ENCODE measurements at regions not wholly inside any gene's neighbourhood (a gene's known extent, or its start where the extent isn't known, plus 50 kb on each side); places are given as distances from the start of the nearest gene placed in this dataset.

DNA sequence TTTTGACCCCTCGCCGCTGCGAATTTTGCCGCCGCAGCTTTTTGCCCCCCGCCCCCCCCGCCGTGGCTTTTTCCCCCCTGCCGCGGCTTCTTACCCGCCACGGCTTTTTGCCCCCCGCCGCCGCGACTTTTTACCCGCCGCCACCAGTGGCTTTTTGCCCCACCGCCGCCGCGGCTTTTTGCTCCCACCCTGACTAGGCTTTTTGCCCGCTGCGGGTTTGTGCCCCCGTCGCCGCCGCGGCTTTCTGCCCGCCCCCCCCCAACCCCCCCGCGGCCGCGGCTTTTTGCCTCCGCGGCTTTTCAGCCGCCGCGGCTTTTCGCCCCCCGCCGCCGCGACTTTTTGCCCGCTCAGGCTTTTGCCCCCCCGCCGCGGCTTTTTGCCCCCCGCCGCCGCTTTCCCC lies 598.1 kb downstream of the GOLGA6L6 start:
- TF ChIP-seq, protein P1, sequence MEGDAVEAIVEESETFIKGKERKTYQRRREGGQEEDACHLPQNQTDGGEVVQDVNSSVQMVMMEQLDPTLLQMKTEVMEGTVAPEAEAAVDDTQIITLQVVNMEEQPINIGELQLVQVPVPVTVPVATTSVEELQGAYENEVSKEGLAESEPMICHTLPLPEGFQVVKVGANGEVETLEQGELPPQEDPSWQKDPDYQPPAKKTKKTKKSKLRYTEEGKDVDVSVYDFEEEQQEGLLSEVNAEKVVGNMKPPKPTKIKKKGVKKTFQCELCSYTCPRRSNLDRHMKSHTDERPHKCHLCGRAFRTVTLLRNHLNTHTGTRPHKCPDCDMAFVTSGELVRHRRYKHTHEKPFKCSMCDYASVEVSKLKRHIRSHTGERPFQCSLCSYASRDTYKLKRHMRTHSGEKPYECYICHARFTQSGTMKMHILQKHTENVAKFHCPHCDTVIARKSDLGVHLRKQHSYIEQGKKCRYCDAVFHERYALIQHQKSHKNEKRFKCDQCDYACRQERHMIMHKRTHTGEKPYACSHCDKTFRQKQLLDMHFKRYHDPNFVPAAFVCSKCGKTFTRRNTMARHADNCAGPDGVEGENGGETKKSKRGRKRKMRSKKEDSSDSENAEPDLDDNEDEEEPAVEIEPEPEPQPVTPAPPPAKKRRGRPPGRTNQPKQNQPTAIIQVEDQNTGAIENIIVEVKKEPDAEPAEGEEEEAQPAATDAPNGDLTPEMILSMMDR (IDR thresholded peaks at IDR 0.05; ENCODE audit: control extremely low read depth in 1 of 3, insufficient read depth in 1 of 3, low read depth in 1 of 3, low read length in 3 of 3), result no peak
- TF ChIP-seq CBX5 (IDR thresholded peaks at IDR 0.05; ENCODE audit: low read depth, low read length), result no peak
- TF ChIP-seq RAD21 (IDR thresholded peaks at IDR 0.05 in 1 of 2, conservative IDR thresholded peaks at IDR 0.05 in 1 of 2; ENCODE audit: low read depth in 2 of 2, low read length in 2 of 2), result no peak
- no peak for TF ChIP-seq SIN3A (conservative IDR thresholded peaks at IDR 0.05 in 1 of 2, IDR thresholded peaks at IDR 0.05 in 1 of 2; ENCODE audit: low read depth in 1 of 2, low read length in 2 of 2)
- TF ChIP-seq EZH2 (IDR thresholded peaks at IDR 0.05; ENCODE audit: low read depth, low read length, severe bottlenecking), result no peak
- TF ChIP-seq JUND (IDR thresholded peaks at IDR 0.05; ENCODE audit: low read length), result no peak
- TF ChIP-seq YY1 (IDR thresholded peaks at IDR 0.05; ENCODE audit: low read depth, low read length), result no peak
- no peak for TF ChIP-seq CHD2 (IDR thresholded peaks at IDR 0.05; ENCODE audit: low read length)
- TF ChIP-seq CHD1 (IDR thresholded peaks at IDR 0.05; ENCODE audit: low read depth, low read length), result no peak
- TF ChIP-seq TCF12 (IDR thresholded peaks at IDR 0.05; ENCODE audit: low read depth, low read length), result no peak
- no peak for TF ChIP-seq ASH2L (IDR thresholded peaks at IDR 0.05; ENCODE audit: low read length)
